Adipocyte (in vitro differentiated cells): ENCODE measurements at regions not wholly inside any gene's neighbourhood (a gene's known extent, or its start where the extent isn't known, plus 50 kb on each side); places are given as distances from the start of the nearest gene placed in this dataset.
"Not testable (repeated sequence)": the region's sequence is repeated elsewhere in the genome, so short reads cannot be mapped to it uniquely, and the experiment has no call there.

Experiments used
- DNase-seq: peaks from one replicate; pipeline ENCODE4 v3.0.0-alpha.2; 2015; ENCODE audit warnings: low read depth
- H3K27me3 ChIP-seq: replicated peaks from 2 replicates; pipeline ENCODE4 v1.7.0; 2013; ENCODE audit warnings: mild to moderate bottlenecking, low read length, moderate library complexity; ENCODE audit not compliant: control insufficient read depth, insufficient read depth
- H3K36me3 ChIP-seq: 2 replicates; pipeline ENCODE4 v1.7.0; 2013; ENCODE audit warnings: low read length, mild to moderate bottlenecking, moderate library complexity; ENCODE audit not compliant: control insufficient read depth, insufficient read depth, severe bottlenecking
- H3K4me1 ChIP-seq: 2 replicates; pipeline ENCODE4 v1.7.0; 2013; ENCODE audit warnings: mild to moderate bottlenecking, low read length, moderate library complexity; ENCODE audit not compliant: control insufficient read depth, insufficient read depth
- H3K4me3 ChIP-seq: 2 replicates; pipeline ENCODE4 v1.7.0; 2013; ENCODE audit warnings: mild to moderate bottlenecking, low read length, moderate library complexity
- H3K9ac ChIP-seq: 2 replicates; pipeline ENCODE4 v1.7.0; 2013; ENCODE audit warnings: mild to moderate bottlenecking, low read length, moderate library complexity
- H3K9me3 ChIP-seq: 2 replicates; pipeline ENCODE4 v1.7.0; 2013; ENCODE audit warnings: mild to moderate bottlenecking, low read length, moderate library complexity; ENCODE audit not compliant: control insufficient read depth

- H3K4me1 ChIP-seq = no peaks in the 10 kb centered on the region
- no peak overlapping the region for H3K4me3 ChIP-seq
- no peak for DNase-seq
- no peaks in the 10 kb centered on the region for H3K36me3 ChIP-seq
- H3K27me3 ChIP-seq = peaks cover 28% of the 10 kb centered on the region
- H3K9ac ChIP-seq = no peak overlapping the region
- no peaks in the 10 kb centered on the region for H3K9me3 ChIP-seq
Measured at GRCh38 chr10:52952391-52953055, 179.9 kb upstream of the MBL2 start.

- H3K9ac ChIP-seq = no peak overlapping the region
- peak; percentile 31 for DNase-seq
- no peaks in the 10 kb centered on the region for H3K9me3 ChIP-seq
Measured at GRCh38 chr10:52951824-52952223, 179.2 kb upstream of the MBL2 start.

GRCh38 chr10:52950578-52950977, 178.0 kb upstream of the MBL2 start:
- no peak for DNase-seq
- H3K9me3 ChIP-seq = no peaks in the 10 kb centered on the region
- H3K4me3 ChIP-seq = no peak overlapping the region
- no peaks in the 10 kb centered on the region for H3K4me1 ChIP-seq
- H3K9ac ChIP-seq = no peak overlapping the region
- no peaks in the 10 kb centered on the region for H3K36me3 ChIP-seq
- H3K27me3 ChIP-seq = peaks cover 30% of the 10 kb centered on the region

More at GRCh38 chr10:52951824-52952223, 179.2 kb upstream of the MBL2 start:
- Histone ChIP-seq H3K36me3 (no peaks in the 10 kb centered on the region), H3K4me3 (no peak overlapping the region), H3K27me3 (peaks cover 28% of the 10 kb centered on the region), H3K4me1 (no peaks in the 10 kb centered on the region)

DNA sequence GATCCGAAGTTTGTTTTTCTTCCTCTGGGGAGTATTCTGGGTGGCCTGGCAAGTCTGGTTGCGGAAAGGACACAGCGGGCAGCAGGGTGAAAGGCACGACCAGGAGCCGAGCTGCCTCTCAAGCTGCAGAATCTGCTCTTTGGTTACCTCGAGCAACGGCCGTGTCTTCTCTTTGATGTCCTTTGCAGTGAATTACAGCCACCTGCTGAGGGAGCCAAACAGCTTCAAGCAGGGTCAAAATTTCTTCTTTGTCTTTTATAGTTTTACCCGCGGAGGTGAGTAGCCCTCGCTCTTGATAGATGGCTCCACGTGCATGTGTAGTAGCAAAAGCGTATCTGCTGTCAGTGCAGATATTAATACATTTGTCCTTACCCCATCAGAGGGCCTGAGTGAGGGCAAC, 177.3 kb upstream of the MBL2 start:
- no peaks in the 10 kb centered on the region for H3K36me3 ChIP-seq
- no peak overlapping the region for H3K4me3 ChIP-seq
- no peak overlapping the region for H3K9ac ChIP-seq
- H3K9me3 ChIP-seq = no peaks in the 10 kb centered on the region
- no peaks in the 10 kb centered on the region for H3K4me1 ChIP-seq
- DNase-seq = no peak
- H3K27me3 ChIP-seq = peaks cover 30% of the 10 kb centered on the region

DNA sequence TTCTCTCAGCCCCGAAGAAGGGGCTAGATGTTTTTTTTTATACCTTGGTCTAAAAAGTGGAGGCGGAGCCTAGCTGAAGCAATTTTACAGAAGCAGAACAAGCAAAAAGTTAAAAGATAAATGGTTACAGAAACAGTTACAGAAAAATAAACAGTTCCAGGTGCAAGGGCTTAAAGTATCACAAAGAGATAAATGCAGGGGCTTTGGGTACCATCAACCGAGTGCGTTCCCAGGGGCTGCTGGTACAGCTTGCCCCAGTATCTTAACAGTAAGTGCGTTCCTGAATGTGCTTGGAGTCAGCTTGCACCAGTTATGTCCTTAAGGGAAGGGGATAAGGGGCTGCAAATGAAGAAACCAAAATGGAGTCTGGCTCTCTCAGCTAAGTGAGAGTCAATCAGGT, 173.9 kb upstream of the MBL2 start:
- Histone ChIP-seq H3K36me3 (no peaks in the 10 kb centered on the region), H3K9me3 (no peaks in the 10 kb centered on the region), H3K27me3 (peaks cover 30% of the 10 kb centered on the region), H3K9ac (no peak overlapping the region), H3K4me1 (no peaks in the 10 kb centered on the region), H3K4me3 (no peak overlapping the region)
- DNase-seq = no peak

GRCh38 chr10:52945521-52945920, 172.9 kb upstream of the MBL2 start:
- H3K27me3 ChIP-seq = peaks cover 27% of the 10 kb centered on the region
- H3K4me1 ChIP-seq, H3K9me3 ChIP-seq, DNase-seq, H3K4me3 ChIP-seq, H3K36me3 ChIP-seq, H3K9ac ChIP-seq: not testable (repeated sequence)

GRCh38 chr10:52940921-52941320, 168.3 kb upstream of the MBL2 start:
- Histone ChIP-seq H3K27me3 (no peaks in the 10 kb centered on the region), H3K4me1 (no peaks in the 10 kb centered on the region), H3K36me3 (no peaks in the 10 kb centered on the region), H3K4me3 (no peak overlapping the region), H3K9me3 (no peaks in the 10 kb centered on the region), H3K9ac (no peak overlapping the region)
- no peak for DNase-seq

DNA sequence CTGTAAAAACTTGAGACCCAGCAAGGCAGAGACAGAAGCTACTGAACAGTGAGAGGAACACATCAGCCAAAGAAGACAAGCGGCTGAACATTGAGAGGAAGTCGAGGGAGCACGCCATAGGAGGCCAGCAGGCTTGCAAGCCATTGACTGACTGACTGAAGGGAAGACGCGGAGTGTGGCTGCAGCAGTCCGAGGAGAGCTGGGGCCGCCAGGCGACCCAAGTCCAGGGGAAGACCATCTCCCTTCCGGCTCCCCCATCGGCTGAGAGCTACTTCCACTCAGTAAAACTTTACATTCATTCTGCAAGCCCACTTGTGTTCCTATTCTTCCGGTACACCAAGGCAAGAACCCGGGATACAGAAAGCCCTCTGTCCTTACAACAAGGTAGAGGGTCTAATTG, 167.3 kb upstream of the MBL2 start:
- no peaks in the 10 kb centered on the region for H3K27me3 ChIP-seq
- no peak for DNase-seq

GRCh38 chr10:52933748-52934147, 161.2 kb upstream of the MBL2 start:
- Histone ChIP-seq H3K36me3 (no peaks in the 10 kb centered on the region), H3K4me3 (no peak overlapping the region), H3K9me3 (no peaks in the 10 kb centered on the region), H3K4me1 (no peaks in the 10 kb centered on the region), H3K27me3 (no peaks in the 10 kb centered on the region), H3K9ac (no peak overlapping the region)
- no peak for DNase-seq

More for the DNA sequence above, 167.3 kb upstream of the MBL2 start:
- Histone ChIP-seq H3K36me3 (no peaks in the 10 kb centered on the region), H3K4me1 (no peaks in the 10 kb centered on the region), H3K4me3 (no peak overlapping the region), H3K9me3 (no peaks in the 10 kb centered on the region), H3K9ac (no peak overlapping the region)

DNA sequence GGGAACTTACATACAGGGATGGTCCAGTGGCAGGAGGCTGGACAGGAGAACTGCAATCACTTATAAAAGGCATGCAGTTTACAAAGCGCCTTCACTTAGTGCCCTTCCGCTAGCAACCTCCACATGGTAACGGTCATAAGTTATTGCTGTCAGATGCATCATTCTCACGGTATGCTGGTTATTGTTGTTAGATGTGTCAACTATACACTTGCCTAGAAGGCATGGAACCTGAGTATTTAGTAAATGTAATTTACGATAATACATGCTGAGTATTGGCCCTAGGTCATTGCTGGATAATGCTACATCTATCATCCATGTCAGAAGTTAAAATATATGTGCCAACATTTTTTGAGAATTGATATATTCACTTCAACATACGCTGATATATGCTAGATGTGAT, 155.1 kb upstream of the MBL2 start:
- Histone ChIP-seq H3K9ac (no peak overlapping the region), H3K4me3 (no peak overlapping the region), H3K27me3 (no peaks in the 10 kb centered on the region), H3K36me3 (no peaks in the 10 kb centered on the region), H3K4me1 (no peaks in the 10 kb centered on the region), H3K9me3 (no peaks in the 10 kb centered on the region)
- DNase-seq = no peak

GRCh38 chr10:52923520-52923919, 150.9 kb upstream of the MBL2 start:
- Histone ChIP-seq H3K4me3 (no peak overlapping the region), H3K36me3 (no peaks in the 10 kb centered on the region), H3K9me3 (no peaks in the 10 kb centered on the region), H3K9ac (no peak overlapping the region), H3K4me1 (no peaks in the 10 kb centered on the region), H3K27me3 (no peaks in the 10 kb centered on the region)
- no peak for DNase-seq

DNA sequence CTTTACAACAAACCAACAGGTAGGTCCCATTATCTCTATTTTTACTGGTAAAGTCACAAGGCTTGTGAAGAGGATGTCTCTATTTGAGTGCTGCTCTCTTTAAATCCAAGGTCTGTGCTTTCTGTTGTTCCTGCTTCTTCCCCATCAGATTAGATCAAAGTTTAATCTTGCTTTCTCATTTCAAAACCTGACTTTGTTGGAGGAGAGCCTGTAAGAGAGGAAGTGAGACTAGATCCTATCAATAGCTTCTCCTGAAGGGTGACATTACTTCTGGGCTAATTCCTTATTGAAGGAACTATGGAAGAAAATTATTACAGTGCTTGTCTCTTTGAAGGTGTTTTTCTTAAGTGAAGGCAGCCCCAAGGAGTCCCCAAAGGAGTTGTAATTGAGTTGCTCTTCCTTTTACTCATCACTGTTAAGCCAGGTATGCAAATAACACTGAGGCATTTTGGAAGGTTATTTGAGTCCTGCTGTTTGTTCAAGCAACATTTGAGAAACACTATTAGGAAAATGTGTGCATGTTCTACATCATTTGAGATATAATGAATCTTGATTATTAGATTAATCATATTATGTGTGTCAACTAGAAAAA, 146.2 kb upstream of the MBL2 start:
- Histone ChIP-seq H3K36me3 (no peaks in the 10 kb centered on the region), H3K4me1 (no peaks in the 10 kb centered on the region), H3K9ac (no peak overlapping the region), H3K27me3 (no peaks in the 10 kb centered on the region), H3K4me3 (no peak overlapping the region), H3K9me3 (no peaks in the 10 kb centered on the region)
- no peak for DNase-seq
